Stimulated activated CD4-positive, alpha-beta T cell treated with anti-CD3 and anti-CD28 coated beads, Interleukin-1b, Interleukin-23, amount 100 ng/mL, for 1 hour (primary cell): ENCODE measurements at regions not wholly inside any gene's neighbourhood (a gene's known extent, or its start where the extent isn't known, plus 50 kb on each side); places are given as distances from the start of the nearest gene placed in this dataset.
A peak's percentile ranks its signal among the peaks of the same experiment; 100 is the strongest.

Experiments used
- DNase-seq, 2 donors: peaks; one replicate each; pipeline ENCODE4 v3.0.0-alpha.2; 2020; ENCODE audit warnings: low read depth in 2 of 2

- DNase-seq = no peak
Observed at GRCh38 chr19:28883241-28883693, 329.7 kb downstream of the UQCRFS1 start.

- DNase-seq = no peak
Observed at GRCh38 chr19:28882818-28883217, 330.1 kb downstream of the UQCRFS1 start.

GRCh38 chr19:28881616-28882015, 331.3 kb downstream of the UQCRFS1 start:
- no peak for DNase-seq

GRCh38 chr19:28880735-28881401, 332.1 kb downstream of the UQCRFS1 start:
- no peak for DNase-seq

- peak in 1 of 2 donors; percentile 29 for DNase-seq
Observed at GRCh38 chr19:28878862-28879566, 333.9 kb downstream of the UQCRFS1 start.

GRCh38 chr19:28876609-28877123, 336.3 kb downstream of the UQCRFS1 start:
- DNase-seq = no peak

GRCh38 chr19:28874742-28875141, 338.2 kb downstream of the UQCRFS1 start:
- no peak for DNase-seq

GRCh38 chr19:28873301-28873700, 339.6 kb downstream of the UQCRFS1 start:
- no peak for DNase-seq

- no peak for DNase-seq
Observed at GRCh38 chr19:28871099-28871725, 341.7 kb downstream of the UQCRFS1 start.

- DNase-seq = no peak
Observed at GRCh38 chr19:28869459-28869858, 343.5 kb downstream of the UQCRFS1 start.

- DNase-seq = no peak
Observed at GRCh38 chr19:28868836-28869235, 344.1 kb downstream of the UQCRFS1 start.

GRCh38 chr19:28867978-28868377, 345.0 kb downstream of the UQCRFS1 start:
- no peak for DNase-seq

- no peak for DNase-seq
Observed at GRCh38 chr19:28864577-28865042, 348.3 kb downstream of the UQCRFS1 start.

- DNase-seq = no peak
Observed at GRCh38 chr19:28864024-28864503, 348.9 kb downstream of the UQCRFS1 start.

- DNase-seq = no peak
Observed at GRCh38 chr19:28862238-28862637, 350.7 kb downstream of the UQCRFS1 start.

- no peak for DNase-seq
Observed at GRCh38 chr19:28859811-28860210, 353.1 kb downstream of the UQCRFS1 start.

GRCh38 chr19:28858933-28859332, 354.0 kb downstream of the UQCRFS1 start:
- DNase-seq = no peak

- DNase-seq = no peak
Observed at GRCh38 chr19:28857967-28858366, 355.0 kb downstream of the UQCRFS1 start.

GRCh38 chr19:28855216-28855615, 357.7 kb downstream of the UQCRFS1 start:
- no peak for DNase-seq

- no peak for DNase-seq
Observed at GRCh38 chr19:28847468-28847867, 365.5 kb downstream of the UQCRFS1 start.

- no peak for DNase-seq
Observed at GRCh38 chr19:28846094-28846812, 366.7 kb downstream of the UQCRFS1 start.
